ENCODE measurements at regions not wholly inside any gene's neighbourhood (a gene's known extent, or its start where the extent isn't known, plus 50 kb on each side); places are given as distances from the start of the nearest gene placed in this dataset.

DNA sequence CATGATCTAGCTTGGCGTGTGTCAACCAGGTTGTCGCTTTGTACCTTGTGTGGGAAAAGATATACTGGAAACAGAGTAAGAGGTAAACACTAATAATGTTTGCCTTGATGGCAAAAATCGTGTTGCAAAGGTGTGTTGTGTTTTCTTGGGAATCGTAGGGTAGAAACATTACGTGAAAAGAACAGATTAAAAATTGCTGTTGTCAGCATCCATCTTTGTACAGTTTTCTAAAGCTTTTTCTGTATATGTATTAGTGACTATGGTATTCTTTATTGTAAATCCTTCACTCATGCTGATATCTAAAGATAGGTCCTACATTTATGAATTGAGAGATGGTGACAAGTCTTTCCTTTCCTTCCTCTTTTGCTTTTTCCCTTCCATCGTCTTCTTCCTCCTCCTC is 116.9 kb downstream of the RPS12 start:
- no peak for DNase-seq
- Histone ChIP-seq H3K9me3 (ENCODE audit: control insufficient read depth, low read depth, low read length) (no peaks in the 10 kb centered on the region), H3K4ac (ENCODE audit: low read depth, low read length) (no peak overlapping the region), H2AFZ (ENCODE audit: low read length) (no peak overlapping the region), H4K91ac (ENCODE audit: insufficient read length, low read depth, low read length) (no peak overlapping the region), H3K79me1 (ENCODE audit: insufficient read depth, low read depth, low read length, poor library complexity, severe bottlenecking) (no peaks in the 10 kb centered on the region), H3K4me2 (ENCODE audit: insufficient read depth, insufficient read length, low read length) (no peak overlapping the region), H3T11ph (ENCODE audit: low read length) (no peak overlapping the region), H2BK20ac (ENCODE audit: low read depth, low read length, poor library complexity, severe bottlenecking) (no peak overlapping the region), H3K9ac (ENCODE audit: extremely low read depth, insufficient read length, low read length) (no peak overlapping the region), H3K27me3 (ENCODE audit: insufficient read depth, low read length) (no peaks in the 10 kb centered on the region), H4K20me1 (ENCODE audit: control insufficient read depth, insufficient read depth, insufficient read length) (no peaks in the 10 kb centered on the region), H4K8ac (replicated peaks; ENCODE audit: insufficient read length, low read depth, low read length) (no peak overlapping the region), H4K5ac (ENCODE audit: insufficient read length, low read depth, low read length) (no peak overlapping the region), H3K14ac (ENCODE audit: insufficient read depth, low read length) (no peak overlapping the region), H2BK15ac (ENCODE audit: low read depth, low read length) (no peak overlapping the region), H2BK12ac (ENCODE audit: insufficient read length, low read depth, low read length) (no peak overlapping the region), H3K23ac (ENCODE audit: insufficient read length, low read depth, low read length) (no peak overlapping the region), H2AK5ac (ENCODE audit: insufficient read length, low read length) (no peak overlapping the region), H3K18ac (ENCODE audit: insufficient read length, low read depth, low read length) (no peak overlapping the region), H2BK5ac (ENCODE audit: insufficient read length, low read length) (no peak overlapping the region), H3K4me1 (ENCODE audit: insufficient read depth, low read length) (no peaks in the 10 kb centered on the region; the same call in 1 of the 2 replicates), H3K56ac (ENCODE audit: insufficient read length, low read depth, low read length) (no peak overlapping the region), H3K27ac (ENCODE audit: insufficient read length, low read depth, low read length) (no peak overlapping the region), H2BK120ac (ENCODE audit: low read depth, low read length, poor library complexity, severe bottlenecking) (no peak overlapping the region), H3K23me2 (ENCODE audit: insufficient read length, low read depth, low read length, poor library complexity, severe bottlenecking) (no peaks in the 10 kb centered on the region), H3K79me2 (ENCODE audit: insufficient read depth, low read length) (no peaks in the 10 kb centered on the region)
- H3K27ac Mint-ChIP-seq, result peak overlapping the region in 1 of 3 experiments; percentile 46; a peak in 2 of 7 replicates
- TF ChIP-seq, protein P1, sequence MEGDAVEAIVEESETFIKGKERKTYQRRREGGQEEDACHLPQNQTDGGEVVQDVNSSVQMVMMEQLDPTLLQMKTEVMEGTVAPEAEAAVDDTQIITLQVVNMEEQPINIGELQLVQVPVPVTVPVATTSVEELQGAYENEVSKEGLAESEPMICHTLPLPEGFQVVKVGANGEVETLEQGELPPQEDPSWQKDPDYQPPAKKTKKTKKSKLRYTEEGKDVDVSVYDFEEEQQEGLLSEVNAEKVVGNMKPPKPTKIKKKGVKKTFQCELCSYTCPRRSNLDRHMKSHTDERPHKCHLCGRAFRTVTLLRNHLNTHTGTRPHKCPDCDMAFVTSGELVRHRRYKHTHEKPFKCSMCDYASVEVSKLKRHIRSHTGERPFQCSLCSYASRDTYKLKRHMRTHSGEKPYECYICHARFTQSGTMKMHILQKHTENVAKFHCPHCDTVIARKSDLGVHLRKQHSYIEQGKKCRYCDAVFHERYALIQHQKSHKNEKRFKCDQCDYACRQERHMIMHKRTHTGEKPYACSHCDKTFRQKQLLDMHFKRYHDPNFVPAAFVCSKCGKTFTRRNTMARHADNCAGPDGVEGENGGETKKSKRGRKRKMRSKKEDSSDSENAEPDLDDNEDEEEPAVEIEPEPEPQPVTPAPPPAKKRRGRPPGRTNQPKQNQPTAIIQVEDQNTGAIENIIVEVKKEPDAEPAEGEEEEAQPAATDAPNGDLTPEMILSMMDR (conservative IDR thresholded peaks at IDR 0.05), result no peak
- no peaks in the 10 kb centered on the region for H3K27me3 Mint-ChIP-seq (ENCODE audit: low read depth)
- H3K36me3 Mint-ChIP-seq (ENCODE audit: insufficient read depth in 1 of 3, low read depth in 3 of 3), result no peaks in the 10 kb centered on the region
- H3K4me1 Mint-ChIP-seq, result peaks cover 13 to 22% of the 10 kb centered on the region in 2 experiments
- no peak overlapping the region for H3K4me3 Mint-ChIP-seq
- H3K9me3 Mint-ChIP-seq, result no peaks in the 10 kb centered on the region
- WGBS (ENCODE audit: extremely low coverage, insufficient read length, low lambda C conversion rate), result no CpG with 5 or more reads among the region's 6 CpGs
